ENCODE measurements at regions not wholly inside any gene's neighbourhood (a gene's known extent, or its start where the extent isn't known, plus 50 kb on each side); places are given as distances from the start of the nearest gene placed in this dataset.

DNA sequence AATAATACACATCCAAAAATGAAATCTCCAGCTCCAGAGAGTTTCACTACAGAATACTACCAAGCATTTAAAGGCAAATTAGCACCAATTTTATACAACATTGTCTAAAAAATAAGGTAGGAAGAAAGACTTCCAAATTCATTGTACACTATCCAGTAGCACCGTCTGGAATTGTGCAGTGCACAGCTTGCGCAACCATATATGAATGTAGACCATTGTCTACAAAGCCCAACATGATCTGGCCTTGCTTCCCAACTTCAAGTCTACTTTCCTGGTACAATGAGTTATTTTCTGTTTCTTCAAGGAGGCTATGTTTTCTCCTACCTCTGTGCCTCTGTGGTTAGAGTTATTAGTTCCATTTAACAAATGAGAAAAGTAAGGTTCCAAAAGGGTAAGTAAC is 115.4 kb upstream of the FOXK1 start:
- TF ChIP-seq, protein P1, sequence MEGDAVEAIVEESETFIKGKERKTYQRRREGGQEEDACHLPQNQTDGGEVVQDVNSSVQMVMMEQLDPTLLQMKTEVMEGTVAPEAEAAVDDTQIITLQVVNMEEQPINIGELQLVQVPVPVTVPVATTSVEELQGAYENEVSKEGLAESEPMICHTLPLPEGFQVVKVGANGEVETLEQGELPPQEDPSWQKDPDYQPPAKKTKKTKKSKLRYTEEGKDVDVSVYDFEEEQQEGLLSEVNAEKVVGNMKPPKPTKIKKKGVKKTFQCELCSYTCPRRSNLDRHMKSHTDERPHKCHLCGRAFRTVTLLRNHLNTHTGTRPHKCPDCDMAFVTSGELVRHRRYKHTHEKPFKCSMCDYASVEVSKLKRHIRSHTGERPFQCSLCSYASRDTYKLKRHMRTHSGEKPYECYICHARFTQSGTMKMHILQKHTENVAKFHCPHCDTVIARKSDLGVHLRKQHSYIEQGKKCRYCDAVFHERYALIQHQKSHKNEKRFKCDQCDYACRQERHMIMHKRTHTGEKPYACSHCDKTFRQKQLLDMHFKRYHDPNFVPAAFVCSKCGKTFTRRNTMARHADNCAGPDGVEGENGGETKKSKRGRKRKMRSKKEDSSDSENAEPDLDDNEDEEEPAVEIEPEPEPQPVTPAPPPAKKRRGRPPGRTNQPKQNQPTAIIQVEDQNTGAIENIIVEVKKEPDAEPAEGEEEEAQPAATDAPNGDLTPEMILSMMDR (IDR thresholded peaks at IDR 0.05; ENCODE audit: insufficient read depth, low read depth, low read length), result no peak
- no peak overlapping the region for H3K4me3 ChIP-seq (ENCODE audit: low read depth, low read length)
- no peak for DNase-seq (ENCODE audit: low read depth)

DNA sequence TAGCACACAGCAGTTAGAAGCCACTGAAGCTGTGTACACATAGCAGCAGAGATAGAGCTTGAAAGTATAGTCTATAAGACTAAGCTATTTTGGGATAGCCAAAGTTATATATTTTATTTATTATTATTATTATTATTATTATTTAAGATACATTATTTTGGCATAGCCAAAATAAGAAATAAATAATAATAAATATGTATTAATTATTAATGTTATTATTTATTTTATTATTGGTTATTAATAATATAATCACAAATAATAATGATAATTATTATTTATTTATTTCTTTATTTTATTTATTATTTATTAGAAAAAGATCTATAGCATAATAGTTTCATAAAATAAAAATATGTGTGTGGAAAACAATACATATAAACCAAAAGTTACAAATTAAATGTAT is 107.2 kb upstream of the FOXK1 start:
- no peak for DNase-seq (ENCODE audit: low read depth)
- TF ChIP-seq, protein P1 (IDR thresholded peaks at IDR 0.05; ENCODE audit: insufficient read depth, low read depth, low read length), result no peak
- H3K4me3 ChIP-seq (ENCODE audit: low read depth, low read length), result no peak overlapping the region

DNA sequence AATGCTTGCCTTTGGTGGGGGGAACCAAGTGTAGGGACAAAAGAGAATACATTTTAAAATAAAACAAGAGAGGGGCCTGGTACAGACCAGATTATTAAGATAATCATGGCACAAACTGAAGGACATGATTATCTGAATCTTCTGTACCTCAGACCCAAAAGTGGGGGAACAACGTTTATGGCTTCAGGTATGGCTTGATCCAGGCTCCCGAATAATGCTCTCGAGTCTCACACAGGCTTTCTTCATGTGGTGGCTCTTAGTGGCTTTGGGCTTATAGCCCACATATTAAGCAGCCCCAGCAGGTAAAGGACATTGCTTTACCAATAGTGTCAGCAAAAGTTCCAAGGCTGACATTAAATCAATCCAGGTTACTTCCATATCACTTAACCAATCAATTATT is 106.8 kb upstream of the FOXK1 start:
- H3K4me3 ChIP-seq (ENCODE audit: low read depth, low read length), result no peak overlapping the region
- TF ChIP-seq, protein P1 (IDR thresholded peaks at IDR 0.05; ENCODE audit: insufficient read depth, low read depth, low read length), result no peak
- no peak for DNase-seq (ENCODE audit: low read depth)

DNA sequence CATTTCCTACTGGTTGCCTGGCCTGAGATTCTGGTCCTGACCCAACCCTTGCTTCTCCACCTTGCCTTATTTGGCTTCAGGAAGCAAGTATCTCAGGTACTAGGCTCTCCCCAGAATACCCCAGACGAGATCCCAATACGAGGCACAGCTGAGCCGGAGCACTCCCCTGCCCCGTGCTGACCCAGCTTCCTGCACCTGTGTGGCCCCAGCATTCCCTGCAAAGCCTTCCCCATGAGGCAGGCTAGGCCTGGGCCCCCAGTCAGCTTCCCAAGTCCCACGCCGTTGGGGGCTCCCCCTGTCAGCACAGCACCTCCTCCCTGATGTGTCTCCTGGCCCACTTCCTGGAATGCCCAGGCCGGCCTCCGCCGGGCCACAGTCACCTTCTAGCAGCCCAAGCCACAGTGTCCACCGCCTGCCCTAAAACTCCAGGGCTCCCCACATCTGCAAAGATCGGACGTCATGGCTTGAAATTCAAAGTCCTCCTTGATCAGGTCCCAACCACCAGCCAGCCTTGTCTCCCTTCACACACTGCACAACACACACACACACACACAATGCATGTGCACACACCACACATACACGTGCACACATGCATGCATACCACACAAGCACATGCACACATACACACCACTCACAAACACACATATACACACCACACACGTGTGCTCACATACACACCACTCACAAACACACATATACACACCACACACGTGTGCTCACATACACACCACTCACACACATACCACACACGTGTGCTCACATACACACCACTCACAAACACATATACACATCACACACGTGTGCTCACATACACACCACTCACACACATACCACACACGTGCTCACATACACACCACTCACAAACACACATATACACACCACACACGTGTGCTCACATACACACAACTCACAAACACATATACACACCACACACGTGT is 78.9 kb upstream of the FOXK1 start:
- TF ChIP-seq, protein P1 (IDR thresholded peaks at IDR 0.05; ENCODE audit: insufficient read depth, low read depth, low read length), result no peak
- no peak overlapping the region for H3K4me3 ChIP-seq (ENCODE audit: low read depth, low read length)
- DNase-seq (ENCODE audit: low read depth), result no peak

DNA sequence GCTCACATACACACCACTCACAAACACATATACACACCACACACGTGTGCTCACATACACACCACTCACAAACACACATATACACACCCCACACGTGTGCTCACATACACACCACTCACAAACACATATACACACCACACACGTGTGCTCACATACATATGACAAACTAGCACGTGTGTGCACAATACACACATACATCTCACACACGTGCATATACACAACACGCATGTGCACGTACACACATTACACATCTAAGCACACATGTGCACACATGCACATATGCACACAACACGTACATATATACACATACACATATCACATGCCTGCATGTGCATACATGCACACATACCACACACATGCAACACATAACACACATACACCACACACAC is 78.3 kb upstream of the FOXK1 start:
- TF ChIP-seq, protein P1 (IDR thresholded peaks at IDR 0.05; ENCODE audit: insufficient read depth, low read depth, low read length), result no peak
- no peak overlapping the region for H3K4me3 ChIP-seq (ENCODE audit: low read depth, low read length)

DNA sequence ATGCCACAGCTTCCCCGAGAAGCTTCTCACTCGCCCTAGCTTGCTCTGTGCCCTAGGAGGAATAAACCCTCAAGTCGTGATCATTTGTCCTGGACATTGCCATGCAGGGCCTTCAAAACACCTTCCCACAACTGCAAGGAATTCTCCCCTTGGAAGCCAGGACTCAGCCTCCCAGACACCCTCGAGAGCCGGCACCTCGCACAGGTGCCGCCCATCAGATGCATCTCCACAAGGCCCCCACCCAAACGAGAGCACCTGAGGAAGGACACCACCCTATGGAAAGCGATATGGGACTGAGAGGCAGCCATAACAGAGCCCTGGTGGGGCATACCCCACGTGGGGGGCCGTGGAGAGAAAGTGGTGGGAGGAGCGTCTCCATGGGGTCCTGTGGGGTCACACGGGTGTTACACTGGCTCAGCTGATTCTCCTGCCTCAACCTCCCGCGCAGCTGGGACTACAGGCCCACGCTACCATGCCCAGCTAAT is 77.6 kb upstream of the FOXK1 start:
- TF ChIP-seq, protein P1 (IDR thresholded peaks at IDR 0.05; ENCODE audit: insufficient read depth, low read depth, low read length), result no peak
- H3K4me3 ChIP-seq (ENCODE audit: low read depth, low read length), result no peak overlapping the region
- DNase-seq (ENCODE audit: low read depth), result no peak

More for the DNA sequence above, 78.3 kb upstream of the FOXK1 start:
- no peak for DNase-seq (ENCODE audit: low read depth)
